Fibroblast of mammary gland (primary cell): ENCODE measurements at regions not wholly inside any gene's neighbourhood (a gene's known extent, or its start where the extent isn't known, plus 50 kb on each side); places are given as distances from the start of the nearest gene placed in this dataset.

Source experiments
- DNase-seq: peaks from one replicate; pipeline ENCODE4 v3.0.0-alpha.2; 2010; ENCODE audit warnings: low read depth
- H3K4me3 ChIP-seq: 2 replicates; pipeline ENCODE4 v1.5.1; 2011; ENCODE audit warnings: low read depth, mild to moderate bottlenecking, low read length, moderate library complexity; ENCODE audit not compliant: control insufficient read depth
- CTCF ChIP-seq: conservative IDR thresholded peaks from 2 replicates; pipeline ENCODE4 v1.5.1; 2011; ENCODE audit warnings: low read depth, low read length, inconsistent platforms; ENCODE audit not compliant: control insufficient read depth, insufficient read depth

- DNase-seq = no peak
- no peak for TF ChIP-seq CTCF
- no peak overlapping the region for H3K4me3 ChIP-seq
Measured at GRCh38 chr7:94813917-94814316, 93.5 kb upstream of the PPP1R9A start.

- peak; percentile 47 for DNase-seq
- TF ChIP-seq CTCF = no peak
- H3K4me3 ChIP-seq = no peak overlapping the region
Measured at GRCh38 chr7:94823947-94824346, 83.4 kb upstream of the PPP1R9A start.

GRCh38 chr7:94829987-94830386, 77.4 kb upstream of the PPP1R9A start:
- no peak for TF ChIP-seq CTCF
- no peak overlapping the region for H3K4me3 ChIP-seq
- DNase-seq = no peak

GRCh38 chr7:94832051-94832450, 75.3 kb upstream of the PPP1R9A start:
- no peak for TF ChIP-seq CTCF
- H3K4me3 ChIP-seq = no peak overlapping the region
- no peak for DNase-seq

- no peak for TF ChIP-seq CTCF
- no peak for DNase-seq
- no peak overlapping the region for H3K4me3 ChIP-seq
Measured at GRCh38 chr7:94834359-94834758, 73.0 kb upstream of the PPP1R9A start.

- no peak overlapping the region for H3K4me3 ChIP-seq
- no peak for TF ChIP-seq CTCF
- DNase-seq = no peak
Measured at GRCh38 chr7:94838717-94839116, 68.7 kb upstream of the PPP1R9A start.

GRCh38 chr7:94843553-94843952, 63.8 kb upstream of the PPP1R9A start:
- TF ChIP-seq CTCF = no peak

More at GRCh38 chr7:94843553-94843952, 63.8 kb upstream of the PPP1R9A start:
- no peak overlapping the region for H3K4me3 ChIP-seq
- no peak for DNase-seq
